Activated naive CD4-positive, alpha-beta T cell treated with anti-CD3 and anti-CD28 coated beads, Interleukin-2, amount 10 ng/mL, durations not matched to agents 7 days and 5 days (primary cell): ENCODE measurements at regions not wholly inside any gene's neighbourhood (a gene's known extent, or its start where the extent isn't known, plus 50 kb on each side); places are given as distances from the start of the nearest gene placed in this dataset.
"Not testable (repeated sequence)": the region's sequence is repeated elsewhere in the genome, so short reads cannot be mapped to it uniquely, and the experiment has no call there.

ENCODE experiments used
- CTCF ChIA-PET: fragments of 350-600 bp; sonication (Branson Sonifier 250); formaldehyde crosslinking; loops from one replicate; lab custom pipeline; 2021; ENCODE audit warnings: antibody characterized with exemption; lab: Charles Lee
- DNase-seq: peaks from one replicate; pipeline ENCODE4 v3.0.0-alpha.2; 2020
- H3K27ac Mint-ChIP-seq: one replicate; pipeline ENCODE4 v1.8.0; 2021; ENCODE audit warnings: mild to moderate bottlenecking, moderate library complexity, mixed read lengths
- H3K27me3 Mint-ChIP-seq: one replicate; pipeline ENCODE4 v1.8.0; 2021; ENCODE audit warnings: mild to moderate bottlenecking, mixed read lengths
- H3K36me3 Mint-ChIP-seq: one replicate; pipeline ENCODE4 v1.8.0; 2021; ENCODE audit warnings: mixed read lengths
- H3K4me1 Mint-ChIP-seq: one replicate; pipeline ENCODE4 v1.8.0; 2021; ENCODE audit warnings: mixed read lengths
- H3K4me3 Mint-ChIP-seq: one replicate; pipeline ENCODE4 v1.8.0; 2021; ENCODE audit warnings: mild to moderate bottlenecking, moderate library complexity, mixed read lengths
- H3K9me3 Mint-ChIP-seq: one replicate; pipeline ENCODE4 v1.8.0; 2021; ENCODE audit warnings: mixed read lengths

GRCh38 chr3:44159696-44160300, 81.9 kb upstream of the TOPAZ1 start:
- H3K27me3 Mint-ChIP-seq = no peaks in the 10 kb centered on the region
- H3K27ac Mint-ChIP-seq = no peak overlapping the region
- H3K9me3 Mint-ChIP-seq = no peaks in the 10 kb centered on the region
- H3K4me1 Mint-ChIP-seq = no peaks in the 10 kb centered on the region
- H3K4me3 Mint-ChIP-seq = no peak overlapping the region
- DNase-seq = no peak
- CTCF ChIA-PET = no interaction called here
- no peaks in the 10 kb centered on the region for H3K36me3 Mint-ChIP-seq

GRCh38 chr3:44160818-44161217, 80.9 kb upstream of the TOPAZ1 start:
- no peak overlapping the region for H3K4me3 Mint-ChIP-seq
- CTCF ChIA-PET = no interaction called here
- H3K27me3 Mint-ChIP-seq = peaks cover 4% of the 10 kb centered on the region
- no peaks in the 10 kb centered on the region for H3K4me1 Mint-ChIP-seq
- H3K27ac Mint-ChIP-seq = no peak overlapping the region
- no peaks in the 10 kb centered on the region for H3K9me3 Mint-ChIP-seq
- no peaks in the 10 kb centered on the region for H3K36me3 Mint-ChIP-seq
- no peak for DNase-seq

- Mint-ChIP-seq H3K4me1 (no peaks in the 10 kb centered on the region), H3K4me3 (no peak overlapping the region), H3K27me3 (peaks cover 16% of the 10 kb centered on the region), H3K27ac (no peak overlapping the region), H3K36me3 (no peaks in the 10 kb centered on the region), H3K9me3 (no peaks in the 10 kb centered on the region)
- DNase-seq = no peak
- CTCF ChIA-PET = no interaction called here
Measured at GRCh38 chr3:44171891-44172290, 69.8 kb upstream of the TOPAZ1 start.

DNA sequence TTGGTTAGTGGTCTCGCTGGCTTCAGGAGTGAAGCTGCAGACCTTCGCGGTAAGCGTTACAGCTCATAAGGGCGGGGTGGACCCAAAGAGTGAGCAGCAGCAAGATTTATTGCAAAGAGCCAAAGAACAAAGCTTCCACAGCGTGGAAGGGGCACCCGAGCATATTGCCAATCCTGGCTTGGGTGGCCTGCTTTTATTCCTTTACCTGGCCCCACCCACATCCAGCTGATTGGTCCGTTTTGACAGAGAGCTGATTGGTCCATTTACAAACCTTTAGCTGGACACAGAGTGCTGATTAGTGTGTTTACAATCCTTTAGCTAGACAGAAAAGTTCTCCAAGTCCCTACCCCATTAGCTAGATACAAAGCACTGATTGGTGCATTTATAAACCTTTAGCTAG, 69.0 kb upstream of the TOPAZ1 start:
- H3K27ac Mint-ChIP-seq, DNase-seq, H3K4me1 Mint-ChIP-seq, H3K9me3 Mint-ChIP-seq, H3K4me3 Mint-ChIP-seq, H3K36me3 Mint-ChIP-seq, CTCF ChIA-PET: not testable (repeated sequence)
- H3K27me3 Mint-ChIP-seq = peaks cover 13% of the 10 kb centered on the region

- CTCF ChIA-PET = no interaction called here
- DNase-seq = no peak
- Mint-ChIP-seq H3K27ac (no peak overlapping the region), H3K4me3 (no peak overlapping the region), H3K36me3 (no peaks in the 10 kb centered on the region), H3K27me3 (peaks cover 13% of the 10 kb centered on the region), H3K4me1 (no peaks in the 10 kb centered on the region), H3K9me3 (no peaks in the 10 kb centered on the region)
Measured at GRCh38 chr3:44173263-44173662, 68.4 kb upstream of the TOPAZ1 start.

GRCh38 chr3:44175070-44175469, 66.6 kb upstream of the TOPAZ1 start:
- Mint-ChIP-seq H3K27ac (no peak overlapping the region), H3K9me3 (no peaks in the 10 kb centered on the region), H3K27me3 (peaks cover 13% of the 10 kb centered on the region), H3K4me3 (no peak overlapping the region), H3K36me3 (no peaks in the 10 kb centered on the region), H3K4me1 (no peaks in the 10 kb centered on the region)
- CTCF ChIA-PET = no interaction called here
- no peak for DNase-seq

DNA sequence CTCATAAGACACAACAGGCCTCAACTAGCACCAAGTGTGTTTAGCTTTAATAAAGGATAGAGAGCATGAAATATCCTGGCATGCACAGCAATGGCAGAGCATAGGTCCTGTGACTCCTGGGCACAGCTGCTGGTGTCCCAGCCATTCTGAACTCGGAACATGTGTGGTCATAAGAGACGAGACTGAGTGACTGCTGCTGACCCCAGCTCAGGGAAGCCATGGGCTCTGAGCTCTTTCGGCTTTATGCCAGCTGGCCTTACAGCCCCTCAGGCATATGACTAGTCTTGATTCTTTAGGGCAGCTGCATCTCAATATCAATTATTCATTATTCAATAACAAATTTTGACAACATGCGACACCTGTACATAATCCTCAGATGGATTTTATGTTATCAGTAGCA, 62.4 kb upstream of the TOPAZ1 start:
- Mint-ChIP-seq H3K27me3 (peaks cover 10% of the 10 kb centered on the region), H3K4me1 (no peaks in the 10 kb centered on the region), H3K4me3 (no peak overlapping the region), H3K27ac (no peak overlapping the region), H3K9me3 (no peaks in the 10 kb centered on the region), H3K36me3 (no peaks in the 10 kb centered on the region)
- CTCF ChIA-PET = no interaction called here
- DNase-seq = no peak

GRCh38 chr3:44184319-44184953, 57.2 kb upstream of the TOPAZ1 start:
- no peaks in the 10 kb centered on the region for H3K4me1 Mint-ChIP-seq
- DNase-seq = no peak
- no peak overlapping the region for H3K27ac Mint-ChIP-seq
- H3K4me3 Mint-ChIP-seq = no peak overlapping the region
- H3K27me3 Mint-ChIP-seq = peaks cover 26% of the 10 kb centered on the region
- CTCF ChIA-PET = interaction anchor here (0.9 to 1.1 kb wide), 2 partner anchors 307 to 329 kb away, joined by 3 read pairs; no protein-coding TSS in a partner anchor
- no peaks in the 10 kb centered on the region for H3K36me3 Mint-ChIP-seq
- no peaks in the 10 kb centered on the region for H3K9me3 Mint-ChIP-seq

- H3K9me3 Mint-ChIP-seq = no peaks in the 10 kb centered on the region
- H3K4me3 Mint-ChIP-seq = no peak overlapping the region
- H3K36me3 Mint-ChIP-seq = no peaks in the 10 kb centered on the region
- DNase-seq = no peak
- peaks cover 26% of the 10 kb centered on the region for H3K27me3 Mint-ChIP-seq
- no peak overlapping the region for H3K27ac Mint-ChIP-seq
- no peaks in the 10 kb centered on the region for H3K4me1 Mint-ChIP-seq
- CTCF ChIA-PET = no interaction called here
Measured at GRCh38 chr3:44185396-44185915, 56.2 kb upstream of the TOPAZ1 start.

DNA sequence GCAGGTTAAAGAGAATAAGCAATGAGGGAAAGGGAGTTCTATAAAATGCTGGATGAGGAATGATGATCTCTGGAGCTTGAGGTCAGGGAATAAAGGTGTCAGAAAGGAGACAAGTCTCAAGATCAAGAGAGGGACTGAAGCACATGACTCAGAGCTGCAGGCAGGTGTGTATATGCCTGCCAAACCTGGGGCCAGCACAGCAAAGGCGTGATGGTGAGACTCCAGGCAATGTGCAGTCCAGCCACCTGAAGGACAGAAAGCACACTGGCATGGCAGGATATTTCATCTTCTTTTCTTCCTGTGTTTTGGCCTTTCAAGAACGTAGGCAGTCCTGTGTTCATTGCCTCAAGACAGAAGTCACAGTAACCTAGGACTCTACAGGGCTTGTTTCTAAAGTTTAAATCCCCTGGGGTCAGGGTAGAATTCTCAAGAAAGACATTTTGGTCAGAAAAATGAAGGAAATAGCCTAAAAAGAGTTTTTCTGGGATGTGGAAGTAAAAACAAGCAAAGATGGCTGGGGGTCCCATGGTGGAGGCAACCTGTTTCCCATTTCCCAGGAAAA, 55.5 kb upstream of the TOPAZ1 start:
- no peaks in the 10 kb centered on the region for H3K36me3 Mint-ChIP-seq
- no peak overlapping the region for H3K27ac Mint-ChIP-seq
- no peak overlapping the region for H3K4me3 Mint-ChIP-seq
- H3K4me1 Mint-ChIP-seq = no peaks in the 10 kb centered on the region
- H3K27me3 Mint-ChIP-seq = peaks cover 26% of the 10 kb centered on the region
- no peak for DNase-seq
- CTCF ChIA-PET = no interaction called here
- H3K9me3 Mint-ChIP-seq = no peaks in the 10 kb centered on the region

DNA sequence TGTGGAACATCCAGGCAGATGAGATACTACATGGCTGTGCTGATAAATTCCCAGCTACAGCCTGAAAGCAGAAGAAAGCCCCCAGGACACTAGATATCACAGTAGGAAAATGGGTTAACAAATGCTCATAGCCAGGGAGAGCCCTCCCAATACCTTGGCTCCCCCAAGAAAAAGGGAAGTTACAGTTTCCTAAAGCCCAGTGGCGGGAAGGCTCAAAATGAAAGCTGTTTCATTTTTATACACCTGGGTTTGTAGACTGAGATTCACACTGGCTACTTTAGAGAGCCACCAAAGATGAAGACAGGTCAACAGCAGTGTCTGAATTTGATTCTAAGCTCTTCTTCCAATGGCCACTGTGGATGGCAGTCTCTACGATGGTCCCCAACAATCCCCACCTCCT, 55.0 kb upstream of the TOPAZ1 start:
- CTCF ChIA-PET = no interaction called here
- Mint-ChIP-seq H3K27me3 (peaks cover 26% of the 10 kb centered on the region), H3K9me3 (no peaks in the 10 kb centered on the region), H3K27ac (no peak overlapping the region), H3K4me3 (no peak overlapping the region), H3K36me3 (no peaks in the 10 kb centered on the region), H3K4me1 (no peaks in the 10 kb centered on the region)
- no peak for DNase-seq
